ENCODE measurements at regions not wholly inside any gene's neighbourhood (a gene's known extent, or its start where the extent isn't known, plus 50 kb on each side); places are given as distances from the start of the nearest gene placed in this dataset.
"Not testable (repeated sequence)": the region's sequence is repeated elsewhere in the genome, so short reads cannot be mapped to it uniquely, and the experiment has no call there.

- not testable (repeated sequence) for TF ChIP-seq CTCF, POLR2A (IDR thresholded peaks at IDR 0.05)
Measured at GRCh38 chr1:146530958-146531357, 302.1 kb upstream of the NOTCH2NLA start.

Measured in adrenal gland (tissue), 5 donors.